ENCODE measurements at regions not wholly inside any gene's neighbourhood (a gene's known extent, or its start where the extent isn't known, plus 50 kb on each side); places are given as distances from the start of the nearest gene placed in this dataset.

DNA sequence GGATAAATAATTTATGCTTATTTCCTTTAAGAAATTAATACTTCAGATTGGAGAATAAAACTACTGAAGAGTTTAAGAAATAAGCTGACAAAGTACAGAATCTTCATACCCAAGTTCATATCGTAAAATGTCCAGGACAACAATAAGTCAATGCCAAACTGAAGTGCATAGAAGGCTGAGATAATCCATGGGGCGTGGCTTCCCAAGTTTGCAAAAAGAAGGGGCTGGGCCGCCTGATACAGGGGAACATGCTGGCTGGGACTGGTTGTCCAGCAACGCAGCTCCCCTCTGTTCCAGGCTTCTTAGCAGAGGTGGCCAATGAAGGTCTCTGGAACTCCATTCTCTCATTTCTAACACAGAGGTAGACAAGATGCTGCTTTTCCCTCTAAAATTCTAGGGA is 189.5 kb upstream of the SPOPL start:
- TF ChIP-seq, protein P1, sequence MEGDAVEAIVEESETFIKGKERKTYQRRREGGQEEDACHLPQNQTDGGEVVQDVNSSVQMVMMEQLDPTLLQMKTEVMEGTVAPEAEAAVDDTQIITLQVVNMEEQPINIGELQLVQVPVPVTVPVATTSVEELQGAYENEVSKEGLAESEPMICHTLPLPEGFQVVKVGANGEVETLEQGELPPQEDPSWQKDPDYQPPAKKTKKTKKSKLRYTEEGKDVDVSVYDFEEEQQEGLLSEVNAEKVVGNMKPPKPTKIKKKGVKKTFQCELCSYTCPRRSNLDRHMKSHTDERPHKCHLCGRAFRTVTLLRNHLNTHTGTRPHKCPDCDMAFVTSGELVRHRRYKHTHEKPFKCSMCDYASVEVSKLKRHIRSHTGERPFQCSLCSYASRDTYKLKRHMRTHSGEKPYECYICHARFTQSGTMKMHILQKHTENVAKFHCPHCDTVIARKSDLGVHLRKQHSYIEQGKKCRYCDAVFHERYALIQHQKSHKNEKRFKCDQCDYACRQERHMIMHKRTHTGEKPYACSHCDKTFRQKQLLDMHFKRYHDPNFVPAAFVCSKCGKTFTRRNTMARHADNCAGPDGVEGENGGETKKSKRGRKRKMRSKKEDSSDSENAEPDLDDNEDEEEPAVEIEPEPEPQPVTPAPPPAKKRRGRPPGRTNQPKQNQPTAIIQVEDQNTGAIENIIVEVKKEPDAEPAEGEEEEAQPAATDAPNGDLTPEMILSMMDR (IDR thresholded peaks at IDR 0.05): no peak
- TF ChIP-seq POLR2AphosphoS5 (IDR thresholded peaks at IDR 0.05) (no peak), POLR2A (IDR thresholded peaks at IDR 0.05) (no peak)
